ENCODE measurements at regions not wholly inside any gene's neighbourhood (a gene's known extent, or its start where the extent isn't known, plus 50 kb on each side); places are given as distances from the start of the nearest gene placed in this dataset.

DNA sequence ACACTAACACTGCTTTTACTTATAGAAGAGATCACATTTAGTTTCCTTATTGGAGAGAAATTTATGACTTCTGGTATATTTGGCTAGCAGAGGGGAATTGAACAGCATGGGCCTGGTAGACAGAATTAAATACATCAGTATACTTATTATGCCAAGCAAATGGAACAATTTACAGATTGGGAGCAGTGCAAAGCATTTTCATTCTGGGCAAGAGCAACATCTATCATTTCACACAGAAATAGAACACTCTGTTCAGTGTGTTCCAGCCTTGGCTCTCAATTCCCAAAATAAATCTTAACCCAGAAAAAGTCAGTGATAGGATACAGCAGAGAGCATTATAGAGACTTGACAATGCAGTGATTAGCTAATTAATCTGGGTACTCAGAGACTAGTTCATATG lies 604.0 kb upstream of the SLITRK6 start:
- no peak overlapping the region for H3K27ac ChIP-seq
- no peaks in the 10 kb centered on the region for H3K9me3 ChIP-seq
- intact Hi-C loops (cut with DNase I) = no loop called here
- no peaks in the 10 kb centered on the region for H3K4me1 ChIP-seq
- H3K27me3 ChIP-seq = no peaks in the 10 kb centered on the region
- no peak overlapping the region for H3K4me3 ChIP-seq
- FAIRE-seq (no peak), ATAC-seq (no peak), DNase-seq (no peak)
- H3K36me3 ChIP-seq = no peaks in the 10 kb centered on the region
- TF ChIP-seq, protein P1, sequence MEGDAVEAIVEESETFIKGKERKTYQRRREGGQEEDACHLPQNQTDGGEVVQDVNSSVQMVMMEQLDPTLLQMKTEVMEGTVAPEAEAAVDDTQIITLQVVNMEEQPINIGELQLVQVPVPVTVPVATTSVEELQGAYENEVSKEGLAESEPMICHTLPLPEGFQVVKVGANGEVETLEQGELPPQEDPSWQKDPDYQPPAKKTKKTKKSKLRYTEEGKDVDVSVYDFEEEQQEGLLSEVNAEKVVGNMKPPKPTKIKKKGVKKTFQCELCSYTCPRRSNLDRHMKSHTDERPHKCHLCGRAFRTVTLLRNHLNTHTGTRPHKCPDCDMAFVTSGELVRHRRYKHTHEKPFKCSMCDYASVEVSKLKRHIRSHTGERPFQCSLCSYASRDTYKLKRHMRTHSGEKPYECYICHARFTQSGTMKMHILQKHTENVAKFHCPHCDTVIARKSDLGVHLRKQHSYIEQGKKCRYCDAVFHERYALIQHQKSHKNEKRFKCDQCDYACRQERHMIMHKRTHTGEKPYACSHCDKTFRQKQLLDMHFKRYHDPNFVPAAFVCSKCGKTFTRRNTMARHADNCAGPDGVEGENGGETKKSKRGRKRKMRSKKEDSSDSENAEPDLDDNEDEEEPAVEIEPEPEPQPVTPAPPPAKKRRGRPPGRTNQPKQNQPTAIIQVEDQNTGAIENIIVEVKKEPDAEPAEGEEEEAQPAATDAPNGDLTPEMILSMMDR (IDR thresholded peaks at IDR 0.05) = no peak

DNA sequence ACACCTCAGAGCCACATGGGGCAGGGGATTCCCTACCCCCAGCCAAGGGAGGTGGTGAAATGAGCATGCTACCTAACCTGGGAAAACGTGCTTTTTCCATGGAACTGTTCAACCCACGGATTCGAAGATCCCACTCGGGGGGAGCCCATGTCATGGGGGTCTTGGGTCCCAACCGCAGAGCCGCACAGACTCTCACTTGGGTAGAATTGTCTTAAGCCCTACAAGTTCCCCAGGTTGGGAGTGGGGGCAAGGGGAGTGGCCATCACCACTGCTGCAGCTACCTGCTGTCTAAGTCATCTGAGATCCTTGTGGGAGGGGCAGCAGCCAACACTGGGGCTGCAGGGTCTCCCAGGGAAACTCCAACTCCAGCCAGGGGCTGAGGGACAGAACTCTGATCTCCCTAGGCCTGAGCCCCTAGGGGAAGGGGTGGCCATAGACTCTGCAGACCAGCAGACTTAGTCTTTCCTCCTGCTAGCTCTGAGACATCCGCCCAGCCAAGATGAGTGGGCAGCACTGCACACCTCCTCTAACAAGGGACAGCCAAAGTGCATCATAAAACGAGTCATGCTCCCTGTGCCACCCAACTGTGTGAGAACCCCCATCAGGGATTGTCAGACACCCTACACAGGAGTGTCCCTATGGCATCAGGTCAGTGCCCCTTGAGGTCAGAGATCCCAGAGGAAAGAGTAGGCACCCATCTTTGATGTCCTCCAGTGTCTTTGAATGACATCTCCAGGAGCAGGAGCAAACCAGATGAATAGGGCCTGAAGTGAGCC lies 610.4 kb upstream of the SLITRK6 start:
- WGBS, 2 donors = 57 to 71% methylated on average over 8 of the region's 8 CpGs
- DNase-seq (peak in 1 of 6 donors; percentile 27), ATAC-seq (no peak), FAIRE-seq (no peak)
- TF ChIP-seq, protein P1 (IDR thresholded peaks at IDR 0.05) = no peak
- intact Hi-C loops (cut with DNase I) = no loop called here
- no peaks in the 10 kb centered on the region for H3K27me3 ChIP-seq
- no peak overlapping the region for H3K4me3 ChIP-seq
- H3K4me1 ChIP-seq = no peaks in the 10 kb centered on the region
- no peak overlapping the region for H3K27ac ChIP-seq
- H3K36me3 ChIP-seq = no peaks in the 10 kb centered on the region
- no peaks in the 10 kb centered on the region for H3K9me3 ChIP-seq

DNA sequence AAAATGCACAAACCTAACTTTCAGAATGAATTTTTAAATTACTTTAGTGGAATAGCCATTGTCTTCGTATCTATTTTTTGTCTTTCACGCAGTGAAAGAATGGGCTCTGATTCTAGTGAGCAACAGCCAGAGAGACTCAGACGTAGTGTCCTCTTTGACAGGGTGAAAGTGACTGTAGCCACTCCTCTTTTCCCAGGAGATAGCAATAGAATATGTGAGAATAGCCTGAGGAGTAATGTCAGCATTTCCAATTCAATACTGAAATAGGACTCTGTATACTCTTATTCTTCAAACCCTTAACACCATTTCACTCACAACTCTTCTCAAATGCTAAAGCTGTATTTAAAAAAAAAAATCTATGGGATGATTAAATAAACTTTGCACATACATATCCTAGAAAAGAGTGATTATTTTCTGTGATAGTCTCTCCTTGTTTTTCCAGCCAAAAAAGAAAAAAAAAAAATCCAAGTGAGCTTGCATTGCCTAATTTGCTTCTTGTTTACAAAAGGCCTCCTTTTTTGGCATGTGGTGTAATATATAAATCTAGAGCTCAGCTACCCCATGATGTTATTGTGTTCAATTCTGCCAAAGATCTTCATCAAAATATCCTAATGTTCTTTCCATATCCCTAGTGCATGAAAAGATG lies 626.1 kb upstream of the SLITRK6 start:
- DNase-seq = no peak
- H3K4me1 ChIP-seq = no peaks in the 10 kb centered on the region
- WGBS, 2 donors = 44 to 49% methylated on average over 3 of the region's 3 CpGs
- TF ChIP-seq, protein P1 (IDR thresholded peaks at IDR 0.05) = no peak
- no peak for ATAC-seq
- no peak overlapping the region for H3K27ac ChIP-seq
- H3K27me3 ChIP-seq = no peaks in the 10 kb centered on the region
- no peaks in the 10 kb centered on the region for H3K9me3 ChIP-seq
- intact Hi-C loops (cut with DNase I) = no loop called here
- no peak for FAIRE-seq
- H3K36me3 ChIP-seq = no peaks in the 10 kb centered on the region
- no peak overlapping the region for H3K4me3 ChIP-seq

DNA sequence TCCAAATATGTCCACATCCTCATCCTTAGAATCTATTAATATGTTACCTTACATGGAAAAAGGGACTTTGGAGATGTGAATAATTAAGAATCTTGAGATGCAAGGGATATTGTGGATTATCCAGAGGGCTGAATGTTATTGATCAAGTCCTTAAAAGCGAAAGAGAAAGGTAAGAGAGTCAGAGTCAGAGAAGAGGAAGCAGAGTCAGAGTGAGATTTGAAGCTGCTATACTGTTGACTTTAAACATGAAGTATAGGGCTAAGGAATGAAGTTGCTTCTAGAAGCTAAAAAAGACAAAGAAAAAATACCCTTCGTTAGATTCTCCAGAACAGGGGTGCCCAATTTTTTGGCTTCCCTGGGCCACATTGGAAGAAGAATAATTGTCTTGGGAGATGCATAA lies 627.2 kb upstream of the SLITRK6 start:
- H3K27ac ChIP-seq = no peak overlapping the region
- H3K9me3 ChIP-seq = no peaks in the 10 kb centered on the region
- H3K27me3 ChIP-seq = no peaks in the 10 kb centered on the region
- intact Hi-C loops (cut with DNase I) = no loop called here
- 54 to 63% methylated on average over 2 of the region's 2 CpGs for WGBS, 2 donors
- no peaks in the 10 kb centered on the region for H3K36me3 ChIP-seq
- H3K4me1 ChIP-seq = no peaks in the 10 kb centered on the region
- H3K4me3 ChIP-seq = no peak overlapping the region
- TF ChIP-seq, protein P1 (IDR thresholded peaks at IDR 0.05) = no peak
- FAIRE-seq (no peak), DNase-seq (no peak), ATAC-seq (no peak)

DNA sequence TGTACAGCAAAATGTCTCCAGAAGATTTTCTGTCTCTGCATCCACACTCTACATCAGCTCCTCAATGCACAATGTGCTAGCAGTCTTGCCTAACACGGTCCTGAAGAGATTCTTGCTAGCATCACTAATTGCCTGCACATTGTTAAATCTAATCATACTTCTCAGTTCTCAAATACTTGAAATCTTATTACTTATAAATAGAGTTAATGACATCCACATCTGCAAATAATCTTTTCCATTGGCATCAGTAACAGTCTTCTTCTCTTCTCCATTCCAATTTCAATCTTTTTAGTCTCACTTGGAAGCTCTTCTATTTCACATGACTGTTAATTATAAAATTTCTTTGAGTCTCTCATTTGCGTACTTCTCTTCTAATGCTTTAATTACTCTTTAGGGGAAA lies 630.5 kb upstream of the SLITRK6 start:
- no peak overlapping the region for H3K27ac ChIP-seq
- H3K36me3 ChIP-seq = no peaks in the 10 kb centered on the region
- no peaks in the 10 kb centered on the region for H3K9me3 ChIP-seq
- DNase-seq (no peak), FAIRE-seq (no peak), ATAC-seq (no peak)
- H3K4me3 ChIP-seq = no peak overlapping the region
- H3K27me3 ChIP-seq = no peaks in the 10 kb centered on the region
- no peaks in the 10 kb centered on the region for H3K4me1 ChIP-seq
- intact Hi-C loops (cut with DNase I) = no loop called here
- TF ChIP-seq, protein P1 (IDR thresholded peaks at IDR 0.05) = no peak
- WGBS, 2 donors = 60 to 69% methylated on average over 2 of the region's 2 CpGs
